GM21515 (cell line): ENCODE measurements at regions not wholly inside any gene's neighbourhood (a gene's known extent, or its start where the extent isn't known, plus 50 kb on each side); places are given as distances from the start of the nearest gene placed in this dataset.
A peak's percentile ranks its signal among the peaks of the same experiment; 100 is the strongest.

Experiments
- ATAC-seq: cut with Tn5 transposase; IDR thresholded peaks from one replicate; pipeline ENCODE4 v1.9.1; 2021; ENCODE audit not compliant: unreplicated experiment

DNA sequence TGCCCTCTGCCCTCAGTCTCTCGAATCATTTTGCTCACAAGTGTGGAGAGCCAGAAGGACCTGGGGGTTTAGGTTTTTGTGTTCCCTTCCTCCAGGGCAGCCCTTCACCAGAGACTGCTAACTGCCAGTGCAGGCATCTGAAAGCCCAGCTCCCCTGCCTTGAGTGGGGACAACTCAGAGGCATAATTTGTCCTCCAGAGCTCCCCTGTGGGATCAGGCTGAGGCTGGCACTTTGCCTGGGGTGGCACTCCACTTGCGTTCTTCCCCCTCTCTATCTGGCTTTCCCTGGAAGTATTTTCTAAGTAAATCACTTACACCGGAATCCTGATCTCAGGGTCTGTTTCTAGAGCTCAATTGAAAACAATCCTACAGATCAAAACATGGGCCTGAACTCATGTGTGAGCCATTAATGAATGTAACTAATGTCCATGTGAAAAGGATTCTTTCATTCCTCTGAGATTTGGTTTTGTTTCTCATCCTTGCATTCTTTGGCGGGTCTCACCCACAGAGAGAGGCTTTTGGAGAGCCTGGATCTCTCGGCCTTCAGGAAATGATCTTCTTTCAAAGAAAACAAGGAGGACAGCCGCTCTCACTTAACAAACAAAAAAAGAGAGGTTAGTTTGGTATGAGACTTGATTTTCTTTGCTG lies 125.7 kb upstream of the RIPOR2 start:
- no peak for ATAC-seq

DNA sequence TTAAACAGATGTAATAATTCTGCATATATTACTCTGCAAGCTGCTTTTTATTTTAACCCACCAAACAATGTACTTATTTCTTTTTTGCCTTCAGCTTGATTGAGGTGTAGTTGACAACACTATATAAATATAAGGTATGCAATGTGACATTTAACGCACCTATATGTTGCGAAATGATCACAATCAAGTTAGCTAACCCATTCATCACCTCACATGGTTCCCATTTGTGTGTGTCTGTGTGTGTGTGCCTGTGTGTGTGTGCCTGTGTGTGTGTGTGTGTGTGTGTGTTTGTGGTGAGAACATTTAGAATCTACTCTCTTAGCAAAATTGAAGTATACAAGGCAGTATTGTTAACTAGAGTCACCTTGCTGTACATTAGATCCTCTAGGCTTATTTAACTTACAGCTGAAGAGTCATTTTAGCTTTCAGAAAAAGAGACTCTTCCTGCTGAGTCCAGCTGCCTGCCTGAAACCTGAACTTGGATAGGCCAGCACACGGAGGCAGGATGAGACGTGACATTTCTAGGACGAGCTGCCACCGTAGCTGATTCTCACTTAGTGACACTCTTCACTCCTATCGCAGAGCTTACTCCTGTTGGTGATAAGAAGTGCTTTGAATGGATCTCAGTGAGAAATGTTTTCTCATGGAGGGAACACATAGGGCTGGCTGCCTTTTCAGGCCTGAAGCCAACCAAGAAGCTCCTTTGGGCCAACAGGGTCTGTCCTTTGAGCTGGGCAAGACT lies 126.5 kb upstream of the RIPOR2 start:
- no peak for ATAC-seq

DNA sequence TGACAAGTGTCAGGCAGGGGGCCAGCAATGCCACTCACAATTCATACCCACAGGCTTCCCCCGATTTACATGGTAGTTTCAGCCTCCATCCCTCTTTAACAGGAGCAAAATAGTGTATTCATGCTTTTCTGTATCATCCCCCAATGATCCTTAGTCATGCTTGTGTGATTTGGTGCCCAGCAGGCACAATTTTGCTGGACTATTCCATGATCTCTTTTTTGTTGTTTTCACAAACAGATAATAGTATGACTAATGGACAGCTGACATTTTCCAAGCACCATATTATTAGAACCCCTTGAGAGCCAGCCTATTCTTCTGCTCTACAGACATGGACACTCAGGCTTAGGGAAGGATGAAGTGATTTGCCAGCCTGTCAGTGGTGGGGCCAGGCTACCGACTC lies 128.2 kb upstream of the RIPOR2 start:
- no peak for ATAC-seq

DNA sequence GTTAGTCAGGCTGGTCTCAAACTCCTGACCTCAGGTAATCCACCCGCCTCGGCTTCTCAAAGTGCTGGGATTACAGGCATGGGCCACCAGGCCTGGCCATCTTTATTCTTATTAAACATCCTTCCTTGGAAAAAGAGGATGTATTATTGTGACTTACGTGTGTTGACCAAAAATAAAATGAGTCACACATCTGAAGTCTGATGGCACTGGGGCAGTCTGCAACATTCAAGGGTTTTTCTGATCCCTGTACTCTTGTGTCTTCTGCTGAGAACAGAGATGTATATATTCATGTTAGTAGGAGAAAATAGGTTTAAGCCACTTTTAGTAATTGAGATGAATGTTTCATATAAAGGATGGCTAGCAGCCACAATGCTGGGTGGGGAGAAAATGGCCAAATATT lies 129.9 kb upstream of the RIPOR2 start:
- no peak for ATAC-seq

DNA sequence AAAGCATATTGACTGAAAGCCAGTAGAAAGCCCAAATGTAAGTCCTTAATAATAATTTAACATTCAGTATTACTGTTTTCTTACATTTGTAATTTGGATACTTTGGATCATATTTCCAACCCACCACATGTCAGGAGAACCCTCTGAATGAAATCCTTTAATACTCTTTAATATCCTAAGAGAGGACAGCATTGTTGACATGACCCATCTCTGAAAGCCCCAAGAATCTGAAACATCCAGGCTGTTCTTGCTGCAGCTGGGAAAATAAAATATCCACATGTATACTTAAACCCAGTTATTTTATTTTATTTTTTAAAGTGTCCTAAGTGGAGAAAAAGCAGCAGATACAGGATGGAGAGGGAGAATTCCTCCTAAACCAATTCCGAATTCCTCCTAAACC lies 130.8 kb upstream of the RIPOR2 start:
- ATAC-seq, result no peak

DNA sequence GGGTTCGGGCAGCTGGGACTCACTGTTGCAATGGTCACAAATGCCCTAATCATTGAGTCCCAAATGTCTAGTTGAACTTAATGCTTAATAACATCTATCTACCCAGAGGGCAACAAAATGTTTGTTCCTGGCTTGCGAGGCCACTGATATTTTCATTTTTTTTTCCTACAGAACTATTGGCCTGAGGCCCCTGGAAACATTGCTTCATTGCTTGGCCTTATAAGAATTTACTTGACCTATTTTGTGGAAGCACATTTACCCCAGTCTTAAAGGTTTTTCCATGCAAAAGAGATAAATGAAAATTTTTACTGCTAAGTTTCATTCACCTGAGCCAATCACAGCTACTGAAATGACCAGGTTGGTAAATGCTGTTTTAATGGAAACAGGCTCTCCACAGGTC lies 133.1 kb upstream of the RIPOR2 start:
- ATAC-seq, result no peak

DNA sequence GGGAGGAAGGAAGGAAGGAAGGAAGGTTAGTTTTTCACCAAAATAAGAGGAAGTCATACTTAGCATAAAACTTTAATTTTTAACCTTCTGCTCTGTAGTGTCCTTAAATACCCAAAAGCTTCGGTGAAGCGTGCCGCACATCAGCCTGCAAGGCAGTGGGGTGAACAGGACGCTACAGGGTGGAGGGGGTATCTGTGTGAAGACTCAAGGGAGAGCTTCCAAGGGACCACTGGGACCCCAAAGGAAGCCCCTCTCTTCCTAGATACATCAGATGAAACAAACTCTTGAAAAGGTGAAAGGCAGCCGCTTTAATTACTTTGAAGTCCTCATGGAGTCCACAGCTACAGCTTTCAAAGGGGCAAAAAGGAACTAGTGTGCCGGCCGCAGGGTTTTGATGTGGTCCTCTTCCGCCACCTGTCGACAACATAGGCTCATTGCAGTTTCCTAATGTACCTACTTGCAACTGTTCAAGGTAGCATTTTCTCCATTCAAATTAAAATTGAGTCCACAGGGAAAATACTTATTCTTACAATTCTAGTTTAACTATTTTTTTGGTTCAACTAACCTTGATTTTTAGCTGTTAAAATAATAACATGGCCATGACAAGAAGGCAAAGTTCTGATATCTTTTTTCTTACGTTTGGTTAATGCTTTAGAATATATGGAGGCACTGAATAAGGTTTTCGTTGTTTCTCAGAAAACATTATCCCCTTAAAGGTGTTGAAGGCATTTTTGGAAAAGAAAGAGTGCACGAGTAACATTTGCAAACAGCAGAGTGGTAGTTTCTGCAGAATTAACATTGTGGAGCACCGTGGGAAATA lies 135.0 kb upstream of the RIPOR2 start:
- peak; percentile 88 for ATAC-seq

DNA sequence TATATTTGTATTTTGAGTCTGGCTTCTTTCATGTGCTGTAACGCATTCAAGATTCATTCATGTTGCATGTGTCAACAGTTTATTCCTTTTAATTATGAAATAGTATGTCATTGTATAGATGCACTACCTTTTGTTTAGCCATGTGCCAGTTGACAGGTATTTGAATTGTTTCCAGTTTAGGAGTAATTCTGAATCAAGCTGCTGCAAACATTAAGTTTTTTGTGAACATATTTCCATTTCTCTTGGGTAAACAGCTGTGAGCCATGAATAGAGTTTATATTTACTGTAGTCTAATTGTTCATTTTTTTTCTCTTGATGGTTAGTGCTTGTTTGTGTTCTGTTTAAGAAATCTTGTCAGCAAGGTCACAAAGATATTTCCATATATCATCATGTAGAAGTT lies 142.4 kb upstream of the RIPOR2 start:
- ATAC-seq, result no peak

DNA sequence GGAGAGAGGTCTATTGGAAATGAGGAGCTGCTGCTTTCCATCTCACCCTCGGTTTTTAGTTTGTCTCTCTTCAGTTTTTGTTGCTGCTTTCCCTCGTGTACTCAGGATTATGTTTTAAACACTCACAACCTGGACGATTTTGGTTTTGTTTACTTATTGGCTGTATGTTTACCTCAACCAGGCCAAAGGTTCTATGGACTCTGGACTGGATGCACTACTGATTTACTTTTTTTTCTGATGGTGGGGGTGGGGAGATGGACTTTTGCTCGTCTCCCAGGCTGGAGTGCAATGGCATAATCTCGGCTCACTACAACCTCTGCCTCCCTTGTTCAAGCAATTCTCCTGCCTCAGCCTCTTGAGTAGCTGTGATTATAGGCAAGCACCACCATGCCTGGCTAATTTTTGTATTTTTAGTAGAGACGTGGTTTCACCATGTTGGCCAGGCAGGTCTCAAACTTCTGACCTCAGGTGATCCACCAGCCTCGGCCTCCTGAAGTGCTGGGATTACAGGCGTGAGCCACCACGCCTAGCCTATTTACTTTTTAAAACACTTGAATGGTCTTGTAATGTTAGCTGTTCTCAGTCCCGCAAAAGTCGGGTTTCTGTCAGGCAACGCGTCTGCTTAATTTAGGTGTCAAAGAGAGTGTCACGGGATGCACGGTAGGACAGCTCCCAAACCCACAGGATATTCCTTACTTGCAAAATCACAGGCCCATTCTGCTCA lies 148.2 kb upstream of the RIPOR2 start:
- ATAC-seq, result no peak

DNA sequence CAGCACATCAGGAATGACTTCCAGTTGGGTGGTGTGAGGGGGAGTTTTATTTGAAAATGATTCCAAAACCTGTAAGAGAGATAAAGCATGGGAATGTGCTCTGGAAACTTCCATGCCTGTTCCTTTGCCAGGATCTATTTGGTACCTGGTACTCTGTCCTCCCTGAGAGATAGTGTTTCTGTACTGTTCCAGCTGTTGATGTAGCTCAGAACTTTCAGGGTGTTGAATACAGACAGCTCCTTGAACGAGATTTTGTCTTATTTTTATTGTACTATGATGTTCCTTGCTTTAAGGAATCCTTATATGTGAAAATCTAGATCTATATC lies 148.7 kb upstream of the RIPOR2 start:
- no peak for ATAC-seq

DNA sequence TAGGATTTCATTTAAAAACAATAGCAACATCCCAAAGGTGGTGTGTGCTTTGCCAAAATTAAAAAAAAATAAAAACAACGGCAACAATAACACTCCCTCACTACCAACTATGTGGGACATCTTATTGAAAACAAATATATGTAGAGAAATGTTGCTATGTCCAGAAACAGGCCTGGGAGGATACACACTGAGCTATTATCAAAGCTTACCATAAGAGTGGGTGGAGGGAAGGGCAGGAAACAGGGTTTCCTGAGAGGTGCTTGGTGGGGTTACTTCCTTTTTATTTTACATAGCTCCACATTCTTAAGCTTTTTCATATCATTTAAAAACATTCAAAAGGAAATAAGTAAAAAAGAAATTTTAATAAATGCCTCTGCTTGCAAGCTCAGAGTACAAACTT lies 150.0 kb upstream of the RIPOR2 start:
- ATAC-seq, result no peak

DNA sequence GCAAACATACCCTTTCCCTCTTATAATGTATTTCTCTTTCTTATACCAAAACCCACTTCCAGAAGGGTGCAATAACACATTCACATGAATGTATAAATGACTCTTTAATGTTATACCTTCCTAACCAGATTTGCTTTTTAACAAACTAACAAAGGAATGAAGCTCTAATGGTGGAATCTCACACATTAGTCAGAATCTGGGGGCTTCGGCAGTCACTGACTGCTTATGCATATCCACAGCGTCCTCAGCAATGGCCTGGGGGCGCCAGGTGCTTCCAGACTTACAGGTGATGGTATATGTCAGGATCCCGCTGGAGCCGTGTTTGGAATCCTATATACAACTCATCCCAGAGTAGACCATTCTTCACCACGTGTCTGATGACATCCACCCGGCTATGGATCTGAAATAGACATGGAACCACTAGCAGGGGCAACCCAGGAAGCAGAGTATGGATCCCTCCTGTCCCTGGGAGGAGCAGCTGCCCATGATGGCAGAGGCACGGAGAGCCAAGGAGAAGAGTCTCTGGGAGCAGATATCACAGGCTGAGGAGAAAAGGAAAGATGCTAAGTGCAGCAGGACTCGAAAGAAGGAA lies 150.8 kb upstream of the RIPOR2 start:
- no peak for ATAC-seq

DNA sequence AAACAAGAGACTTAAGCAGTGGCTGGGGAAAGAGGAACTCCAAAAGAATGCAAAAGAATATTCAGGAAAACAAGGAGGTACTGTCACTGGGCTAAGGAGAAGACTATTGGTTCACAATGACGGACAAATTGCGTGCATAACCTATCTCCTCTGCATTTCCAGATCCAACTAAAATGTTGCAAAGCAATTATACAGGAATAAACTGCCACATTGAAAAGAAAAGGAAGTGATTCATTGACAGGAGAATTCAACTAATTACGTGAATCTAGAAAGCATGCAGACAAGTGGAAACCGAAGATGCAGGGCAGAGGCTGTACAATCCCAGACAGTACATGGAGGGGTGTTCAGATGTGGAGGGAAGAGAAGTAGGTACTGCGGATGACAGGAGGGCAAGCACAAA lies 152.8 kb upstream of the RIPOR2 start:
- ATAC-seq, result no peak

DNA sequence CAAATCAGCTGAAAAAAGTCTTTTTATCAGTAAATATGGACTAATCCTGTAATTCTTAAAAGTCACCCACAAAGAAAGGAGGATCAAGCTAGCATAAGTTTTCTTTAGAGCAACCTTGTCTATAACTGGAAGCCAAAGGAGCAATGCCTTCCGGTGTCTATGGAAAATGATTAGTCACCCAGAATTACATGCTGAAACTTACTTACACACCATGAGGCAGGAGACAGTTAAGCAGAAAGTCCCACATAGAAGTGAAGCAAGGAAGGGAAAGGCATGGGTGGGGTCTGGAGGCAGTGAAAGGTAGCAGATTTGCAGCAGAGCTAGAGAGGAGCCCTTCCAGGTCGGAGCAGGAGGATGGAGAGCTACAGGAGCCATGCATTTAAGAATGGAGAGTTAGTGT lies 153.7 kb upstream of the RIPOR2 start:
- ATAC-seq, result no peak

DNA sequence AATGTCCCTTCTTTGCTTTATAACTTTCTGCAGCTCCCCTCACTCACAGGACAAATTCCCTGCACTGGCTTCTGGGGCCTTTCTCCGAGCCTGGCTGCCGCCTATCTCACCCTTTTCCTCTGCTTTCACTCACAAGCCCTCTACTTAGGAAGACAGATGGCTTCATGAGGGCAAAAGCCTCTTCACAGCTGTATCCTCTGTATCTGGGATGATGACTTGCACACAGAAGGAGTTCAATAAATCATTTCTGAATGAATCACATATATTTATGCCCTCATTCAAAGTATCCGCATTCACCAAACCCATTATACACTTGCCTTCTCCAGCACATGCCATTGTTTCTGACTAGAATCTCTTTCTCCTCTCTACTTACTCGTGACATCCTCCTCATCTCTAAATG lies 159.0 kb upstream of the RIPOR2 start:
- ATAC-seq, result no peak

DNA sequence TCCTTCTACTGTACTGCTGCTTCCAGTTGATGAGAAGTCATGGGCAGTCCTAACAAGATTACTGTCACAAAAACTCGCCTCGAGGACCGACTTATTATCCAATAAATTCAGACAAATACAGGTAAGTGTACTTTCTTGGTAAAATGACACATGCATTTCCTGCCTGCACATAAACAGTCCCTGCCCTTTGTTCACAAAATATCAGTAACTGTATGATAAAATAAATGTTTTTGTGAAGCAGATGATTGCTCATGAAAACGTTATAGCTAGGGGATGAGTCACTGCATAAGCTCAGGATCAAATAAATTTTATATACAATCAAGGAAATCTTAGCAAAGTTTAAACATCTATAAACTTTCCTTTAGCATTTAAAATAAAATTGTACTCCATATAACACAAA lies 164.5 kb upstream of the RIPOR2 start:
- no peak for ATAC-seq

DNA sequence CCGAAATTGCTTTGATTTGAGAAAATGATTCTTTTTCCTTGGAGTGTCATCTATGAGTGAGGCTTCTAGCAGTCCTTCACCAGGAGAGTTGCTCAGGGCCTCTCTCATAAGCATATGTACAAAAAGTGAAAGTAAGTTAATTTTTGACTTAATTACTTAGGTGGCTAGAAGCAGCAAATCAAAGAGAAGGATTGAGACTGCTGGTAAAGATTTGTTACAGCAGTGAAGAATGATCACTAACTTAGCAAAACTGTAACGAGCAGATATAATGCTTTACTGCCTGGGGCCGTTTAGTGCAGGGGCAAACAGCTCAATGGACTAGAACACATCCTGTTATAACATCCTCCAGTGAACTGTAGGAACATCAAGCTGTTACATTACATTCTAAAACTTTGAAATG lies 167.8 kb upstream of the RIPOR2 start:
- ATAC-seq, result no peak

DNA sequence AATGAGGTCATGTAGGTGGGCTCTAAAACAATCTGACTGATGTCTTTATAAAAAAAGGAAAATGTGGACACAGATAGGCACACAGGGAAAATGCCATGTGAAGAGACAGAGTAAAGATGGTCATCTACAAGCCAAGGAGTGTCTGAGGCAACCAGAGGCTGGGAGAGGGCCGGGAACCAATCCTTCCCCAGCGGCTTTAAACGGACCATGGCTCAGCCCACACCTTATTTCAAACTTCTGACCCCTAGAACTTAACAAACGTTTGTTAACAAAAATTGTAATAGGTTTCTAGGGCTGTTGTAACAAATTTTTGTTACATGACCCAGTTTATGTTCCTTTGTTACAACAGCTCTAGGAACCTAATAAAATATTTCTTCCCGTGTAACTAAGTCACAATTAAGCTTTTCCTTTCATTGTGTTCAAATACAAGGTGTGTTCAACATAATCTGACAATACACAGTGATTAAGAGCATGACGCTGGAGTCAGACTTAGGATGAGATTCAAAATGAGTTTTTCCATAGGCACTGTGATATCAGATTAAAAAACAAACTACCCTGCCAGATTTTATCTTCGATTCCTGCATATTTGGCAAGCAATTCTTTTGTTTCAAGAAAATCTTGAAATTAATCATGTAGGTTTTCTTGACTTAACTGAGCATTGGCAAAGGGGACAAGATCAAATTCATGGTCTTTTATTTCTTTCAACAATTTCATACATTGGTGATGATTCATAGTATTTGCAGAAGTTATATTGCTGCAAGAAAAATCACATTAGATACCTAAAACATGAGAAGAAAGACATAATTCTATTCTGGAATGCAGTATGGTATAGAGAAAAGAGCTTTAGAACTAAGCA lies 169.5 kb upstream of the RIPOR2 start:
- ATAC-seq, result no peak

DNA sequence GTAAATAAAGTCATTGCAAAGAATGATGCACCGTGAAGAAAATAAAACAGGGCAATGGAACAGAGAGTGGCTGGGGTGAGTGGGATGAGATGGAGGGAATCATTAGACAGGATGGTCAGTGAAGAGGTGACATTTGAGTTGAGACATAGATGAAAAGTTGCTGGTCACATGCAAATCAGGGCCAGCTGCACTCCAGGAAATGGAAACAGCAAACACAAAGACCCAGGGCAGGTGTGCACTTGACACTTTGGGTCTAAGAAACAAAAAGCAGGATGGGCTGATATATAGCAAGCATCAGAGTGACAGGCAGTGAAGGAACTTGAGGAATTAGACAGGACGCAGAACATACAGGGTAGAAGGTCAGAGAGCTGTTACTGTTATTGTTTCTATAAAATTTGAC lies 171.5 kb upstream of the RIPOR2 start:
- no peak for ATAC-seq

DNA sequence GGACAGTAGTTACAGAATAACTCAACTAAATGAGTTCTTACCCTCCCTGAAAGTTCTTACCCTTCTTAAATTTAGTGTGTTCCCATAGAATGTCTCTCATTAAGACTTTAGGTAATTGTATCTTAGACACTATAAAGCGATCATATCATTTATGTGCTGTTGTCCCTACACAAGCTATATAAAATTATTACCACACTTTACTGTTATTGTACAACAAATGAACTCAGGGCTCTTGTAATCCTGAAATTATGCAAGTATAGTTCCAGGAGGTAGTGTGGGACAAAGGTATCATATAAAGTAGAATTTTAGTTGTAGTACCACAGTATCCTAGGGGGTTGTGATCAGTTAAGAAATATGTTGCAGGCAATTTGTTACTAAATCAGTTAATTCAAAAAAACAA lies 167.4 kb upstream of the CARMIL1 start:
- no peak for ATAC-seq
